Epithelial cell of prostate (primary cell): ENCODE measurements at regions not wholly inside any gene's neighbourhood (a gene's known extent, or its start where the extent isn't known, plus 50 kb on each side); places are given as distances from the start of the nearest gene placed in this dataset.

Source experiments
- DNase-seq: peaks from one replicate; pipeline ENCODE4 v3.0.0-alpha.2; 2011; ENCODE audit warnings: low read depth, low spot score
- H3K27ac ChIP-seq: fragments of 450-650 bp; 2 replicates; pipeline ENCODE4 v1.5.1; 2017; ENCODE audit warnings: mild to moderate bottlenecking

- H3K27ac ChIP-seq = peak overlapping the region; percentile 30
- DNase-seq = peak; percentile 12
These were observed 404.6 kb downstream of the CSNK1G3 start for GRCh38 chr5:123916345-123917121.

GRCh38 chr5:123914333-123914732 is 402.4 kb downstream of the CSNK1G3 start:
- no peak overlapping the region for H3K27ac ChIP-seq
- DNase-seq = no peak

- DNase-seq = no peak
- H3K27ac ChIP-seq = no peak overlapping the region
These were observed 395.4 kb downstream of the CSNK1G3 start for GRCh38 chr5:123907349-123907748.

- no peak overlapping the region for H3K27ac ChIP-seq
- no peak for DNase-seq
These were observed 394.8 kb downstream of the CSNK1G3 start for GRCh38 chr5:123906698-123907295.

- DNase-seq = no peak
- no peak overlapping the region for H3K27ac ChIP-seq
These were observed 373.1 kb downstream of the CSNK1G3 start for GRCh38 chr5:123885081-123885480.

- H3K27ac ChIP-seq = no peak overlapping the region
These were observed 371.0 kb downstream of the CSNK1G3 start for GRCh38 chr5:123882965-123883345.

GRCh38 chr5:123882319-123882964 is 370.5 kb downstream of the CSNK1G3 start:
- H3K27ac ChIP-seq = no peak overlapping the region
- no peak for DNase-seq

More at GRCh38 chr5:123882965-123883345, 371.0 kb downstream of the CSNK1G3 start:
- DNase-seq = no peak

- H3K27ac ChIP-seq = no peak overlapping the region
- no peak for DNase-seq
These were observed 369.8 kb downstream of the CSNK1G3 start for GRCh38 chr5:123881759-123882244.

GRCh38 chr5:123880875-123881274 is 368.9 kb downstream of the CSNK1G3 start:
- no peak overlapping the region for H3K27ac ChIP-seq
- no peak for DNase-seq

- no peak for DNase-seq
- no peak overlapping the region for H3K27ac ChIP-seq
These were observed 367.1 kb downstream of the CSNK1G3 start for GRCh38 chr5:123879071-123879470.

GRCh38 chr5:123876276-123876790 is 364.4 kb downstream of the CSNK1G3 start:
- DNase-seq = no peak
- H3K27ac ChIP-seq = no peak overlapping the region

GRCh38 chr5:123875561-123876275 is 363.7 kb downstream of the CSNK1G3 start:
- no peak overlapping the region for H3K27ac ChIP-seq
- DNase-seq = no peak

GRCh38 chr5:123874600-123875201 is 362.7 kb downstream of the CSNK1G3 start:
- no peak for DNase-seq
- no peak overlapping the region for H3K27ac ChIP-seq

- no peak for DNase-seq
- no peak overlapping the region for H3K27ac ChIP-seq
These were observed 361.9 kb downstream of the CSNK1G3 start for GRCh38 chr5:123873846-123874245.

- DNase-seq = no peak
- no peak overlapping the region for H3K27ac ChIP-seq
These were observed 359.4 kb downstream of the CSNK1G3 start for GRCh38 chr5:123871373-123871772.

- H3K27ac ChIP-seq = no peak overlapping the region
- DNase-seq = no peak
These were observed 356.9 kb downstream of the CSNK1G3 start for GRCh38 chr5:123868881-123869280.

GRCh38 chr5:123868267-123868666 is 356.3 kb downstream of the CSNK1G3 start:
- DNase-seq = no peak
- H3K27ac ChIP-seq = no peak overlapping the region

- no peak overlapping the region for H3K27ac ChIP-seq
- DNase-seq = no peak
These were observed 353.7 kb downstream of the CSNK1G3 start for GRCh38 chr5:123865641-123866040.

- no peak for DNase-seq
- H3K27ac ChIP-seq = no peak overlapping the region
These were observed 352.6 kb downstream of the CSNK1G3 start for GRCh38 chr5:123864578-123864977.

GRCh38 chr5:123858938-123859337 is 347.0 kb downstream of the CSNK1G3 start:
- H3K27ac ChIP-seq = no peak overlapping the region
- DNase-seq = no peak
